Thyroid gland (tissue), 4 donors: ENCODE measurements at regions not wholly inside any gene's neighbourhood (a gene's known extent, or its start where the extent isn't known, plus 50 kb on each side); places are given as distances from the start of the nearest gene placed in this dataset.

Source experiments
- CTCF ChIP-seq, 6 experiments: fragments of 200-600 bp in 3 of 6; fragments of 450-650 bp in 3 of 6; sonication (generic) in 3 of 6; IDR thresholded peaks; one replicate each; pipeline ENCODE4 v1.5.1; 2016 to 2019; ENCODE audit warnings: antibody characterized with exemption in 6 of 6, mild to moderate bottlenecking in 2 of 6, inconsistent platforms in 1 of 6, moderate library complexity in 1 of 6
- POLR2A ChIP-seq, 2 donors: fragments of 450-650 bp; IDR thresholded peaks; one replicate each; pipeline ENCODE4 v1.6.1; 2017; ENCODE audit warnings: antibody characterized with exemption in 2 of 2, mild to moderate bottlenecking in 2 of 2, moderate library complexity in 1 of 2

GRCh38 chr5:19322716-19323485 is 665.1 kb downstream of the CDH18 start:
- TF ChIP-seq CTCF (IDR thresholded peaks at IDR 0.05), result no peak
- TF ChIP-seq POLR2A (IDR thresholded peaks at IDR 0.05), result no peak
